GM23338 (cell line): ENCODE measurements at regions not wholly inside any gene's neighbourhood (a gene's known extent, or its start where the extent isn't known, plus 50 kb on each side); places are given as distances from the start of the nearest gene placed in this dataset.

Experiments
- CREB1 ChIP-seq: fragments of 250-450 bp; sonication (Bioruptor Pico); IDR thresholded peaks from 2 replicates; pipeline ENCODE4 v1.5.0; 2020; ENCODE audit warnings: low read depth, mild to moderate bottlenecking, moderate library complexity
- EZH2 ChIP-seq: fragments of 200-600 bp; sonication (generic); IDR thresholded peaks from one replicate; pipeline ENCODE4 v1.8.0; 2017; ENCODE audit warnings: antibody characterized with exemption, mild to moderate bottlenecking, low read depth; ENCODE audit not compliant: unreplicated experiment
- EZH2phosphoT487 ChIP-seq: fragments of 200-600 bp; sonication (generic); IDR thresholded peaks from one replicate; pipeline ENCODE4 v1.8.1; 2018; ENCODE audit warnings: antibody characterized with exemption; ENCODE audit not compliant: unreplicated experiment
- JUNB ChIP-seq: IDR thresholded peaks from one replicate; pipeline ENCODE4 v1.6.1; 2016; ENCODE audit warnings: antibody characterized with exemption; ENCODE audit not compliant: unreplicated experiment
- NANOG ChIP-seq: IDR thresholded peaks from 2 replicates; pipeline ENCODE4 v1.6.1; 2016; ENCODE audit warnings: antibody characterized with exemption, borderline replicate concordance
- POLR2AphosphoS5 ChIP-seq: IDR thresholded peaks from 2 replicates; pipeline ENCODE4 v1.6.1; 2016; ENCODE audit warnings: antibody characterized with exemption, low read depth
- STAT1 ChIP-seq: IDR thresholded peaks from one replicate; pipeline ENCODE4 v1.6.1; 2016; ENCODE audit warnings: antibody characterized with exemption; ENCODE audit not compliant: unreplicated experiment
- ZNF331 ChIP-seq: fragments of 250-450 bp; sonication (Bioruptor Pico); IDR thresholded peaks from 2 replicates; pipeline ENCODE4 v1.5.0; 2020; ENCODE audit warnings: low read depth, mild to moderate bottlenecking, moderate library complexity
- TF ChIP-seq, protein P1 (sequence below): IDR thresholded peaks from one replicate; pipeline ENCODE4 v1.6.1; 2018; ENCODE audit warnings: antibody characterized with exemption; ENCODE audit not compliant: unreplicated experiment
- TF ChIP-seq, protein P2 (sequence below), 2 experiments: fragments of 200-600 bp in 1 of 2; sonication (generic) in 1 of 2; conservative IDR thresholded peaks; 2 replicates each; pipeline versions ENCODE4 v1.5.1 to v1.6.1; 2016 to 2017; ENCODE audit warnings: antibody characterized with exemption in 2 of 2, low read depth in 2 of 2, mild to moderate bottlenecking in 2 of 2, moderate library complexity in 1 of 2
- TF ChIP-seq, protein P3 (sequence below): fragments of 250-450 bp; sonication (Bioruptor Pico); IDR thresholded peaks from 2 replicates; pipeline ENCODE4 v1.5.0; 2020; ENCODE audit warnings: mild to moderate bottlenecking, moderate library complexity
- TF ChIP-seq, protein P4 (sequence below): IDR thresholded peaks from 2 replicates; pipeline ENCODE4 v1.6.1; 2016; ENCODE audit warnings: antibody characterized with exemption

DNA sequence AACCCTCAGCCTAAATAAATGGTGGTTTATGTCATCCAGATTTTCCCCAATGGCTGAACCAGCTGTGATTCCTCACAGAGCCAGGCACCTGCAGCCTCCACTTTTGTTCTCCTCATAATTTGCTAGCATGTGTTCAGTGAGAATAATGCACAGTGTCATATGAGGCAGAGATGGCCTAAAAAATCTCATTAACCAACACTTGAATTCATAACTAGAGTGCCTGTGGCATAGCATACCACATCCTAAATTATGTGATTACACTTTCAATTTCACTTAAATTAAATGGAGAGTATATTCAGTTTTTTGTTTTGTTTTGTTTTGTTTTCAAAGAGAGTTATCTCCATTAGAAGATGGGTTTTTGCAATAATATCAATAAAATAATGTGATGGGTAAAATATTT lies 488.0 kb downstream of the CBLN2 start:
- no peak for TF ChIP-seq EZH2
- no peak for TF ChIP-seq POLR2AphosphoS5
- TF ChIP-seq, protein P1, sequence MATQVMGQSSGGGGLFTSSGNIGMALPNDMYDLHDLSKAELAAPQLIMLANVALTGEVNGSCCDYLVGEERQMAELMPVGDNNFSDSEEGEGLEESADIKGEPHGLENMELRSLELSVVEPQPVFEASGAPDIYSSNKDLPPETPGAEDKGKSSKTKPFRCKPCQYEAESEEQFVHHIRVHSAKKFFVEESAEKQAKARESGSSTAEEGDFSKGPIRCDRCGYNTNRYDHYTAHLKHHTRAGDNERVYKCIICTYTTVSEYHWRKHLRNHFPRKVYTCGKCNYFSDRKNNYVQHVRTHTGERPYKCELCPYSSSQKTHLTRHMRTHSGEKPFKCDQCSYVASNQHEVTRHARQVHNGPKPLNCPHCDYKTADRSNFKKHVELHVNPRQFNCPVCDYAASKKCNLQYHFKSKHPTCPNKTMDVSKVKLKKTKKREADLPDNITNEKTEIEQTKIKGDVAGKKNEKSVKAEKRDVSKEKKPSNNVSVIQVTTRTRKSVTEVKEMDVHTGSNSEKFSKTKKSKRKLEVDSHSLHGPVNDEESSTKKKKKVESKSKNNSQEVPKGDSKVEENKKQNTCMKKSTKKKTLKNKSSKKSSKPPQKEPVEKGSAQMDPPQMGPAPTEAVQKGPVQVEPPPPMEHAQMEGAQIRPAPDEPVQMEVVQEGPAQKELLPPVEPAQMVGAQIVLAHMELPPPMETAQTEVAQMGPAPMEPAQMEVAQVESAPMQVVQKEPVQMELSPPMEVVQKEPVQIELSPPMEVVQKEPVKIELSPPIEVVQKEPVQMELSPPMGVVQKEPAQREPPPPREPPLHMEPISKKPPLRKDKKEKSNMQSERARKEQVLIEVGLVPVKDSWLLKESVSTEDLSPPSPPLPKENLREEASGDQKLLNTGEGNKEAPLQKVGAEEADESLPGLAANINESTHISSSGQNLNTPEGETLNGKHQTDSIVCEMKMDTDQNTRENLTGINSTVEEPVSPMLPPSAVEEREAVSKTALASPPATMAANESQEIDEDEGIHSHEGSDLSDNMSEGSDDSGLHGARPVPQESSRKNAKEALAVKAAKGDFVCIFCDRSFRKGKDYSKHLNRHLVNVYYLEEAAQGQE, result no peak
- TF ChIP-seq, protein P2, sequence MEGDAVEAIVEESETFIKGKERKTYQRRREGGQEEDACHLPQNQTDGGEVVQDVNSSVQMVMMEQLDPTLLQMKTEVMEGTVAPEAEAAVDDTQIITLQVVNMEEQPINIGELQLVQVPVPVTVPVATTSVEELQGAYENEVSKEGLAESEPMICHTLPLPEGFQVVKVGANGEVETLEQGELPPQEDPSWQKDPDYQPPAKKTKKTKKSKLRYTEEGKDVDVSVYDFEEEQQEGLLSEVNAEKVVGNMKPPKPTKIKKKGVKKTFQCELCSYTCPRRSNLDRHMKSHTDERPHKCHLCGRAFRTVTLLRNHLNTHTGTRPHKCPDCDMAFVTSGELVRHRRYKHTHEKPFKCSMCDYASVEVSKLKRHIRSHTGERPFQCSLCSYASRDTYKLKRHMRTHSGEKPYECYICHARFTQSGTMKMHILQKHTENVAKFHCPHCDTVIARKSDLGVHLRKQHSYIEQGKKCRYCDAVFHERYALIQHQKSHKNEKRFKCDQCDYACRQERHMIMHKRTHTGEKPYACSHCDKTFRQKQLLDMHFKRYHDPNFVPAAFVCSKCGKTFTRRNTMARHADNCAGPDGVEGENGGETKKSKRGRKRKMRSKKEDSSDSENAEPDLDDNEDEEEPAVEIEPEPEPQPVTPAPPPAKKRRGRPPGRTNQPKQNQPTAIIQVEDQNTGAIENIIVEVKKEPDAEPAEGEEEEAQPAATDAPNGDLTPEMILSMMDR (conservative IDR thresholded peaks at IDR 0.05; ENCODE audit: low read depth in 2 of 2), result no peak
- TF ChIP-seq EZH2phosphoT487, result no peak
- TF ChIP-seq JUNB, result no peak
- no peak for TF ChIP-seq CREB1 (CRISPR knock-in tag)
- no peak for TF ChIP-seq NANOG
- TF ChIP-seq, protein P3, sequence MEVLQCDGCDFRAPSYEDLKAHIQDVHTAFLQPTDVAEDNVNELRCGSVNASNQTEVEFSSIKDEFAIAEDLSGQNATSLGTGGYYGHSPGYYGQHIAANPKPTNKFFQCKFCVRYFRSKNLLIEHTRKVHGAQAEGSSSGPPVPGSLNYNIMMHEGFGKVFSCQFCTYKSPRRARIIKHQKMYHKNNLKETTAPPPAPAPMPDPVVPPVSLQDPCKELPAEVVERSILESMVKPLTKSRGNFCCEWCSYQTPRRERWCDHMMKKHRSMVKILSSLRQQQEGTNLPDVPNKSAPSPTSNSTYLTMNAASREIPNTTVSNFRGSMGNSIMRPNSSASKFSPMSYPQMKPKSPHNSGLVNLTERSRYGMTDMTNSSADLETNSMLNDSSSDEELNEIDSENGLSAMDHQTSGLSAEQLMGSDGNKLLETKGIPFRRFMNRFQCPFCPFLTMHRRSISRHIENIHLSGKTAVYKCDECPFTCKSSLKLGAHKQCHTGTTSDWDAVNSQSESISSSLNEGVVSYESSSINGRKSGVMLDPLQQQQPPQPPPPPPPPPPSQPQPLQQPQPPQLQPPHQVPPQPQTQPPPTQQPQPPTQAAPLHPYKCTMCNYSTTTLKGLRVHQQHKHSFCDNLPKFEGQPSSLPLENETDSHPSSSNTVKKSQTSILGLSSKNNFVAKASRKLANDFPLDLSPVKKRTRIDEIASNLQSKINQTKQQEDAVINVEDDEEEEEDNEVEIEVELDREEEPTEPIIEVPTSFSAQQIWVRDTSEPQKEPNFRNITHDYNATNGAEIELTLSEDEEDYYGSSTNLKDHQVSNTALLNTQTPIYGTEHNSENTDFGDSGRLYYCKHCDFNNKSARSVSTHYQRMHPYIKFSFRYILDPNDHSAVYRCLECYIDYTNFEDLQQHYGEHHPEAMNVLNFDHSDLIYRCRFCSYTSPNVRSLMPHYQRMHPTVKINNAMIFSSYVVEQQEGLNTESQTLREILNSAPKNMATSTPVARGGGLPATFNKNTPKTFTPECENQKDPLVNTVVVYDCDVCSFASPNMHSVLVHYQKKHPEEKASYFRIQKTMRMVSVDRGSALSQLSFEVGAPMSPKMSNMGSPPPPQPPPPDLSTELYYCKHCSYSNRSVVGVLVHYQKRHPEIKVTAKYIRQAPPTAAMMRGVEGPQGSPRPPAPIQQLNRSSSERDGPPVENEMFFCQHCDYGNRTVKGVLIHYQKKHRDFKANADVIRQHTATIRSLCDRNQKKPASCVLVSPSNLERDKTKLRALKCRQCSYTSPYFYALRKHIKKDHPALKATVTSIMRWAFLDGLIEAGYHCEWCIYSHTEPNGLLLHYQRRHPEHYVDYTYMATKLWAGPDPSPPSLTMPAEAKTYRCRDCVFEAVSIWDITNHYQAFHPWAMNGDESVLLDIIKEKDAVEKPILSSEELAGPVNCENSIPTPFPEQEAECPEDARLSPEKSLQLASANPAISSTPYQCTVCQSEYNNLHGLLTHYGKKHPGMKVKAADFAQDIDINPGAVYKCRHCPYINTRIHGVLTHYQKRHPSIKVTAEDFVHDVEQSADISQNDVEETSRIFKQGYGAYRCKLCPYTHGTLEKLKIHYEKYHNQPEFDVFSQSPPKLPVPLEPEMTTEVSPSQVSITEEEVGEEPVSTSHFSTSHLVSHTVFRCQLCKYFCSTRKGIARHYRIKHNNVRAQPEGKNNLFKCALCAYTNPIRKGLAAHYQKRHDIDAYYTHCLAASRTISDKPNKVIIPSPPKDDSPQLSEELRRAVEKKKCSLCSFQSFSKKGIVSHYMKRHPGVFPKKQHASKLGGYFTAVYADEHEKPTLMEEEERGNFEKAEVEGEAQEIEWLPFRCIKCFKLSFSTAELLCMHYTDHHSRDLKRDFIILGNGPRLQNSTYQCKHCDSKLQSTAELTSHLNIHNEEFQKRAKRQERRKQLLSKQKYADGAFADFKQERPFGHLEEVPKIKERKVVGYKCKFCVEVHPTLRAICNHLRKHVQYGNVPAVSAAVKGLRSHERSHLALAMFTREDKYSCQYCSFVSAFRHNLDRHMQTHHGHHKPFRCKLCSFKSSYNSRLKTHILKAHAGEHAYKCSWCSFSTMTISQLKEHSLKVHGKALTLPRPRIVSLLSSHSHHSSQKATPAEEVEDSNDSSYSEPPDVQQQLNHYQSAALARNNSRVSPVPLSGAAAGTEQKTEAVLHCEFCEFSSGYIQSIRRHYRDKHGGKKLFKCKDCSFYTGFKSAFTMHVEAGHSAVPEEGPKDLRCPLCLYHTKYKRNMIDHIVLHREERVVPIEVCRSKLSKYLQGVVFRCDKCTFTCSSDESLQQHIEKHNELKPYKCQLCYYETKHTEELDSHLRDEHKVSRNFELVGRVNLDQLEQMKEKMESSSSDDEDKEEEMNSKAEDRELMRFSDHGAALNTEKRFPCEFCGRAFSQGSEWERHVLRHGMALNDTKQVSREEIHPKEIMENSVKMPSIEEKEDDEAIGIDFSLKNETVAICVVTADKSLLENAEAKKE (CRISPR knock-in tag), result no peak
- TF ChIP-seq, protein P4, sequence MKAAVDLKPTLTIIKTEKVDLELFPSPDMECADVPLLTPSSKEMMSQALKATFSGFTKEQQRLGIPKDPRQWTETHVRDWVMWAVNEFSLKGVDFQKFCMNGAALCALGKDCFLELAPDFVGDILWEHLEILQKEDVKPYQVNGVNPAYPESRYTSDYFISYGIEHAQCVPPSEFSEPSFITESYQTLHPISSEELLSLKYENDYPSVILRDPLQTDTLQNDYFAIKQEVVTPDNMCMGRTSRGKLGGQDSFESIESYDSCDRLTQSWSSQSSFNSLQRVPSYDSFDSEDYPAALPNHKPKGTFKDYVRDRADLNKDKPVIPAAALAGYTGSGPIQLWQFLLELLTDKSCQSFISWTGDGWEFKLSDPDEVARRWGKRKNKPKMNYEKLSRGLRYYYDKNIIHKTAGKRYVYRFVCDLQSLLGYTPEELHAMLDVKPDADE, result no peak
- no peak for TF ChIP-seq STAT1
- TF ChIP-seq ZNF331 (CRISPR knock-in tag), result no peak
